GM12878 (cell line): ENCODE measurements at regions not wholly inside any gene's neighbourhood (a gene's known extent, or its start where the extent isn't known, plus 50 kb on each side); places are given as distances from the start of the nearest gene placed in this dataset.

Experiments
- ATAC-seq: fragments of 200-7000 bp; cut with Tn5 transposase; 3 replicates; pipeline ENCODE4 v1.9.1; 2020; ENCODE audit warnings: mild to moderate bottlenecking, moderate library complexity
- BruUV-seq: library from RNA; stranded (reverse); fragments of 400-500 nt; replicated peaks from 2 replicates; lab custom pipeline; 2021; lab: Mats Ljungman, UMichigan
- CTCF ChIA-PET: fragments of 300-600 bp; sonication (Branson Sonifier 250); formaldehyde crosslinking; extraction: SDS; loops from one replicate; lab custom pipeline; 2021; ENCODE audit warnings: inconsistent platforms; lab: Yijun Ruan, JAX
- POLR2A ChIA-PET: fragments of 350-600 bp; formaldehyde crosslinking; extraction: SDS; loops from one replicate; lab custom pipeline; 2021; ENCODE audit warnings: inconsistent platforms; lab: Charles Lee
- RAD21 ChIA-PET: fragments of 300-600 bp; sonication (Branson Sonifier 250); formaldehyde crosslinking; loops from one replicate; lab custom pipeline; 2023; ENCODE audit warnings: antibody characterized with exemption; ENCODE audit not compliant: unreplicated experiment; lab: Charles Lee
- SMC1A ChIA-PET: fragments of 300-600 bp; sonication (Branson Sonifier 250); formaldehyde crosslinking; loops from one replicate; lab custom pipeline; 2023; ENCODE audit not compliant: unreplicated experiment, uncharacterized antibody; lab: Charles Lee
- DNase-seq: peaks from one replicate; pipeline ENCODE4 v3.0.0-alpha.2; 2011; ENCODE audit warnings: low read depth, low spot score
- FAIRE-seq: peaks from 3 replicates; lab custom pipeline; 2011; peaks lifted over from hg19 to GRCh38; lab: Jason Lieb, UNC
- H2AFZ ChIP-seq: 2 replicates; pipeline ENCODE4 v1.6.0; 2011; ENCODE audit warnings: low read depth, low read length, control low read depth; ENCODE audit not compliant: control insufficient read depth
- H3K27ac ChIP-seq: 2 replicates; pipeline ENCODE4 v1.5.1; 2011; ENCODE audit warnings: control low read depth; ENCODE audit not compliant: control insufficient read depth, insufficient read depth
- H3K27me3 ChIP-seq, 2 experiments: replicated peaks in 1 of 2; 2 replicates each; pipeline versions ENCODE4 v1.6.0 to v1.6.1; 2011; ENCODE audit warnings: low read length in 1 of 2; ENCODE audit not compliant: control insufficient read depth in 2 of 2, insufficient read depth in 2 of 2
- H3K36me3 ChIP-seq, 2 experiments: 2 replicates each; pipeline ENCODE4 v1.5.1; 2011; ENCODE audit warnings: low read length in 1 of 2; ENCODE audit not compliant: control insufficient read depth in 2 of 2, insufficient read depth in 2 of 2
- H3K4me1 ChIP-seq: 2 replicates; pipeline ENCODE4 v1.6.1; 2011; ENCODE audit warnings: mild to moderate bottlenecking, low read length, moderate library complexity, mixed read lengths; ENCODE audit not compliant: control insufficient read depth, insufficient read depth
- H3K4me2 ChIP-seq: 2 replicates; pipeline ENCODE4 v1.6.0; 2011; ENCODE audit warnings: control low read depth; ENCODE audit not compliant: control insufficient read depth, insufficient read depth
- H3K4me3 ChIP-seq: fragments of 200-600 bp; sonication (generic); 2 replicates; pipeline ENCODE4 v1.5.1; 2016
- H3K79me2 ChIP-seq: 2 replicates; pipeline ENCODE4 v1.6.0; 2011; ENCODE audit warnings: low read length; ENCODE audit not compliant: control insufficient read depth, insufficient read depth
- H3K9ac ChIP-seq: 2 replicates; pipeline ENCODE4 v1.8.0; 2011; ENCODE audit warnings: low read length, control low read depth, mixed read lengths; ENCODE audit not compliant: control insufficient read depth, insufficient read depth
- H3K9me3 ChIP-seq: replicated peaks from 3 replicates; pipeline ENCODE4 v1.5.1; 2011; ENCODE audit warnings: mild to moderate bottlenecking, low read length; ENCODE audit not compliant: control insufficient read depth, insufficient read depth
- H4K20me1 ChIP-seq: 2 replicates; pipeline ENCODE4 v1.6.0; 2011; ENCODE audit not compliant: control insufficient read depth, insufficient read depth
- BCLAF1 ChIP-seq: fragments of 450-650 bp; IDR thresholded peaks from 2 replicates; pipeline ENCODE4 v1.6.1; 2017; ENCODE audit warnings: antibody characterized with exemption, mild to moderate bottlenecking, moderate library complexity
- BHLHE40 ChIP-seq, 2 experiments: fragments of 450-650 bp in 1 of 2; IDR thresholded peaks; 2 replicates each; pipeline ENCODE4 v1.6.1; 2011 to 2017; ENCODE audit warnings: low read depth in 2 of 2, borderline replicate concordance in 1 of 2, improper control_type of control experiment in 1 of 2, low read length in 1 of 2, mild to moderate bottlenecking in 1 of 2
- BMI1 ChIP-seq: fragments of 450-650 bp; IDR thresholded peaks from 2 replicates; pipeline ENCODE4 v1.6.1; 2016; ENCODE audit warnings: mild to moderate bottlenecking, moderate library complexity, borderline replicate concordance
- CHD4 ChIP-seq: fragments of 200-600 bp; sonication (generic); IDR thresholded peaks from 2 replicates; pipeline ENCODE4 v1.6.1; 2016; ENCODE audit warnings: mild to moderate bottlenecking
- ESRRA ChIP-seq: IDR thresholded peaks from 2 replicates; pipeline ENCODE4 v1.6.1; 2012; ENCODE audit warnings: mild to moderate bottlenecking, low read length, improper control_type of control experiment
- NFXL1 ChIP-seq: fragments of 450-650 bp; IDR thresholded peaks from 2 replicates; pipeline ENCODE4 v1.6.1; 2017; ENCODE audit warnings: antibody characterized with exemption, mild to moderate bottlenecking, borderline replicate concordance
- RB1 ChIP-seq: fragments of 450-650 bp; formaldehyde crosslinking; IDR thresholded peaks from 2 replicates; pipeline ENCODE4 v1.6.1; 2017; ENCODE audit warnings: mild to moderate bottlenecking, borderline replicate concordance
- SPI1 ChIP-seq: IDR thresholded peaks from 2 replicates; pipeline ENCODE4 v1.6.1; 2011; ENCODE audit warnings: low read depth, mild to moderate bottlenecking, low read length, moderate library complexity, borderline replicate concordance; ENCODE audit not compliant: insufficient read depth
- ZBED1 ChIP-seq: IDR thresholded peaks from 2 replicates; pipeline ENCODE4 v1.6.1; 2016; ENCODE audit warnings: borderline replicate concordance
- ZBTB4 ChIP-seq: fragments of 450-650 bp; formaldehyde crosslinking; IDR thresholded peaks from 2 replicates; pipeline ENCODE4 v1.4.0; 2022; ENCODE audit warnings: mild to moderate bottlenecking, moderate library complexity
- ZNF217 ChIP-seq: fragments of 450-650 bp; IDR thresholded peaks from 2 replicates; pipeline ENCODE4 v1.6.1; 2017; ENCODE audit warnings: antibody characterized with exemption, mild to moderate bottlenecking
- ZNF274 ChIP-seq: IDR thresholded peaks from one replicate; pipeline ENCODE4 v1.8.0; 2011; ENCODE audit not compliant: insufficient read length, insufficient read depth
- WGBS: methylation state at CpG from one replicate; pipeline ENCODE4 v1.1.6; 2016; ENCODE audit warnings: low lambda C conversion rate; ENCODE audit not compliant: insufficient replicate concordance, insufficient coverage; ENCODE audit errors: missing lambda C conversion rate; 5-methylcytosine and 5-hydroxymethylcytosine counted together
- in situ Hi-C: fragments of 300-500 bp; cut with MboI; formaldehyde crosslinking; loops from 9 replicates; pipeline ENCODE4 v1.14.3; 2018; ENCODE audit warnings: mixed read lengths
- intact Hi-C: fragments of 100-400 bp; cut with micrococcal nuclease; formaldehyde crosslinking; loops from one replicate; pipeline ENCODE4 v1.14.2; 2022; ENCODE audit not compliant: unreplicated experiment

- SMC1A ChIA-PET: interaction anchor here (1.2 kb wide), 1 partner anchor 9 kb away, joined by 3 read pairs; no protein-coding TSS in a partner anchor
- FAIRE-seq (no peak), ATAC-seq (no peak), DNase-seq (no peak)
- peaks cover 0 to 3% of the 10 kb centered on the region in 2 experiments; a peak in 2 of 4 replicates for H3K27me3 ChIP-seq
- intact Hi-C loops (no loop called here), in situ Hi-C loops (no loop called here)
- no peak overlapping the region for H3K27ac ChIP-seq
- no peak for TF ChIP-seq ZBTB4 (CRISPR knock-in tag)
- H3K79me2 ChIP-seq: no peaks in the 10 kb centered on the region
- H2AFZ ChIP-seq: no peak overlapping the region
- no peaks in the 10 kb centered on the region for H3K4me1 ChIP-seq
- H3K36me3 ChIP-seq: no peaks in the 10 kb centered on the region
- 0% methylated on average over 2 of the region's 2 CpGs for WGBS
- CTCF ChIA-PET: no interaction called here
- H3K9me3 ChIP-seq: no peaks in the 10 kb centered on the region
- no peak overlapping the region for H3K4me2 ChIP-seq
- no peak overlapping the region for H3K4me3 ChIP-seq
- no peak overlapping the region for H3K9ac ChIP-seq
- POLR2A ChIA-PET: no interaction called here
- RAD21 ChIA-PET: no interaction called here
- no TSS peak for BruUV-seq
- no peaks in the 10 kb centered on the region for H4K20me1 ChIP-seq
These were observed 178.9 kb upstream of the HEY2 start for GRCh38 chr6:125570526-125570925.

GRCh38 chr6:125571207-125571755 lies 178.2 kb upstream of the HEY2 start:
- ChIA-PET SMC1A (interaction anchor here (1.2 kb wide), 1 partner anchor 8 kb away, joined by 3 read pairs; no protein-coding TSS in a partner anchor), CTCF (no interaction called here), RAD21 (no interaction called here), POLR2A (no interaction called here)
- in situ Hi-C loops: no loop called here
- no peak overlapping the region for H2AFZ ChIP-seq
- no peaks in the 10 kb centered on the region for H3K9me3 ChIP-seq
- DNase-seq (no peak), FAIRE-seq (no peak), ATAC-seq (no peak)
- peaks cover 0 to 3% of the 10 kb centered on the region in 2 experiments; a peak in 2 of 4 replicates for H3K27me3 ChIP-seq
- H4K20me1 ChIP-seq: no peaks in the 10 kb centered on the region
- H3K9ac ChIP-seq: no peak overlapping the region
- H3K79me2 ChIP-seq: no peaks in the 10 kb centered on the region
- H3K4me1 ChIP-seq: no peaks in the 10 kb centered on the region
- no peak overlapping the region for H3K4me2 ChIP-seq
- H3K27ac ChIP-seq: no peak overlapping the region
- H3K4me3 ChIP-seq: no peak overlapping the region
- H3K36me3 ChIP-seq: no peaks in the 10 kb centered on the region
- 8% methylated on average over 2 of the region's 2 CpGs for WGBS
- no TSS peak for BruUV-seq
- intact Hi-C loops: no loop called here
- TF ChIP-seq BMI1: no peak
- TF ChIP-seq CHD4: no peak
- no peak for TF ChIP-seq ZNF274
- no peak for TF ChIP-seq ZBED1
- TF ChIP-seq RB1: no peak
- no peak for TF ChIP-seq BCLAF1
- TF ChIP-seq NFXL1: no peak
- no peak for TF ChIP-seq ESRRA
- TF ChIP-seq SPI1: no peak
- no peak for TF ChIP-seq ZNF217
- no peak for TF ChIP-seq BHLHE40 (IDR thresholded peaks at IDR 0.05; ENCODE audit: borderline replicate concordance in 1 of 2, low read depth in 2 of 2, low read length in 1 of 2)
